HG02759 (cell line): ENCODE measurements at regions not wholly inside any gene's neighbourhood (a gene's known extent, or its start where the extent isn't known, plus 50 kb on each side); places are given as distances from the start of the nearest gene placed in this dataset.
"Not testable (repeated sequence)": the region's sequence is repeated elsewhere in the genome, so short reads cannot be mapped to it uniquely, and the experiment has no call there.

Source experiments
- ATAC-seq: cut with Tn5 transposase; IDR thresholded peaks from one replicate; pipeline ENCODE4 v1.9.1; 2021; ENCODE audit warnings: mild to moderate bottlenecking, moderate library complexity; ENCODE audit not compliant: unreplicated experiment

GRCh38 chr2:203626952-203627681 lies 79.3 kb upstream of the CD28 start:
- ATAC-seq = no peak

GRCh38 chr2:203629699-203630098 lies 76.7 kb upstream of the CD28 start:
- no peak for ATAC-seq

GRCh38 chr2:203631068-203631757 lies 75.2 kb upstream of the CD28 start:
- ATAC-seq = no peak

- no peak for ATAC-seq
These were observed 69.6 kb upstream of the CD28 start for GRCh38 chr2:203636588-203637470.

- ATAC-seq = no peak
These were observed 68.8 kb upstream of the CD28 start for GRCh38 chr2:203637471-203638167.

GRCh38 chr2:203641865-203642264 lies 64.6 kb upstream of the CD28 start:
- not testable (repeated sequence) for ATAC-seq

GRCh38 chr2:203642841-203643240 lies 63.6 kb upstream of the CD28 start:
- not testable (repeated sequence) for ATAC-seq

GRCh38 chr2:203645831-203646230 lies 60.6 kb upstream of the CD28 start:
- ATAC-seq = no peak

- ATAC-seq = no peak
These were observed 60.1 kb upstream of the CD28 start for GRCh38 chr2:203646266-203646864.

- no peak for ATAC-seq
These were observed 59.5 kb upstream of the CD28 start for GRCh38 chr2:203646961-203647360.

- ATAC-seq = no peak
These were observed 58.9 kb upstream of the CD28 start for GRCh38 chr2:203647579-203647978.

GRCh38 chr2:203648273-203648672 lies 58.2 kb upstream of the CD28 start:
- ATAC-seq = no peak

GRCh38 chr2:203649176-203649814 lies 57.1 kb upstream of the CD28 start:
- ATAC-seq = no peak

GRCh38 chr2:203650860-203651613 lies 55.4 kb upstream of the CD28 start:
- no peak for ATAC-seq

- ATAC-seq = no peak
These were observed 54.8 kb upstream of the CD28 start for GRCh38 chr2:203651621-203652020.

- ATAC-seq = no peak
These were observed 51.6 kb upstream of the CD28 start for GRCh38 chr2:203654826-203655225.

GRCh38 chr2:203656522-203657287 lies 49.7 kb upstream of the CD28 start:
- ATAC-seq = no peak
